Ascending aorta (tissue), 2 donors: ENCODE measurements at regions not wholly inside any gene's neighbourhood (a gene's known extent, or its start where the extent isn't known, plus 50 kb on each side); places are given as distances from the start of the nearest gene placed in this dataset.

Source experiments
- DNase-seq, 2 donors: peaks; one replicate each; pipeline ENCODE4 v3.0.0-alpha.2; 2019; ENCODE audit warnings: low spot score in 2 of 2
- H3K27ac ChIP-seq, 2 donors: fragments of 200-600 bp; sonication (generic); one replicate each; pipeline ENCODE4 v1.5.1; 2016 to 2017; ENCODE audit warnings: mild to moderate bottlenecking in 1 of 2
- H3K27me3 ChIP-seq: fragments of 200-600 bp; sonication (generic); one replicate; pipeline ENCODE4 v1.5.1; 2017
- H3K36me3 ChIP-seq, 2 donors: fragments of 200-600 bp; sonication (generic); one replicate each; pipeline ENCODE4 v1.5.1; 2016
- H3K4me1 ChIP-seq, 2 donors: fragments of 200-600 bp; sonication (generic); one replicate each; pipeline ENCODE4 v1.5.1; 2016 to 2017; ENCODE audit warnings: mild to moderate bottlenecking in 1 of 2
- H3K4me3 ChIP-seq, 2 donors: fragments of 200-600 bp; sonication (generic); one replicate each; pipeline ENCODE4 v1.5.1; 2016 to 2017; ENCODE audit warnings: mild to moderate bottlenecking in 1 of 2
- H3K9me3 ChIP-seq, 2 donors: fragments of 200-600 bp; sonication (generic); one replicate each; pipeline ENCODE4 v1.5.1; 2016
- intact Hi-C: fragments of 100-400 bp; cut with DNase I; formaldehyde crosslinking; loops from one replicate; pipeline ENCODE4 v1.15.1; 2023
- TF ChIP-seq, protein P1 (sequence below), 3 experiments: fragments of 200-600 bp in 2 of 3; fragments of 450-650 bp in 1 of 3; sonication (generic) in 2 of 3; IDR thresholded peaks; one replicate each; pipeline ENCODE4 v1.5.1; 2016 to 2019; ENCODE audit warnings: antibody characterized with exemption in 3 of 3, mild to moderate bottlenecking in 1 of 3, moderate library complexity in 1 of 3

DNA sequence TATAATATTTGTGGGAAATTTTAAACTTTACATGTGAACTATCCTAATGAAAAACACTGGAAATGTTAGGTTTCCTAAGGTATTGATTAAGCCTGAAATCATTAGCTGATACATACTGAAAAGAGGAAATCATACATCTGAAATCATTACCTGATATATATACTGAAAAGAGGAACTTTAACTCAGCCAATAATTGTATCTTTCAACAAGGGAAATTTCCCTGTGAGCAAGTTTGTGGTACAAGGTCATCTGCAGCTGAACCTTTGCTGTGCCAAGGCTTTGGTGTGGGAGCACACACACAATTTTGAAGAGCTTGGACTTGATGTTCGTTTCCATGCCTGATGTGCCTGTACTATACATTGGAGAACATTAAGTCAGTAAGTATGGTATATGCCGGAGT is 131.9 kb upstream of the USP9X start:
- Histone ChIP-seq H3K9me3 (no peaks in the 10 kb centered on the region), H3K4me1 (peaks cover 0 to 3% of the 10 kb centered on the region in 2 donors), H3K27ac (no peak overlapping the region), H3K36me3 (no peaks in the 10 kb centered on the region), H3K4me3 (no peak overlapping the region), H3K27me3 (no peaks in the 10 kb centered on the region)
- TF ChIP-seq, protein P1, sequence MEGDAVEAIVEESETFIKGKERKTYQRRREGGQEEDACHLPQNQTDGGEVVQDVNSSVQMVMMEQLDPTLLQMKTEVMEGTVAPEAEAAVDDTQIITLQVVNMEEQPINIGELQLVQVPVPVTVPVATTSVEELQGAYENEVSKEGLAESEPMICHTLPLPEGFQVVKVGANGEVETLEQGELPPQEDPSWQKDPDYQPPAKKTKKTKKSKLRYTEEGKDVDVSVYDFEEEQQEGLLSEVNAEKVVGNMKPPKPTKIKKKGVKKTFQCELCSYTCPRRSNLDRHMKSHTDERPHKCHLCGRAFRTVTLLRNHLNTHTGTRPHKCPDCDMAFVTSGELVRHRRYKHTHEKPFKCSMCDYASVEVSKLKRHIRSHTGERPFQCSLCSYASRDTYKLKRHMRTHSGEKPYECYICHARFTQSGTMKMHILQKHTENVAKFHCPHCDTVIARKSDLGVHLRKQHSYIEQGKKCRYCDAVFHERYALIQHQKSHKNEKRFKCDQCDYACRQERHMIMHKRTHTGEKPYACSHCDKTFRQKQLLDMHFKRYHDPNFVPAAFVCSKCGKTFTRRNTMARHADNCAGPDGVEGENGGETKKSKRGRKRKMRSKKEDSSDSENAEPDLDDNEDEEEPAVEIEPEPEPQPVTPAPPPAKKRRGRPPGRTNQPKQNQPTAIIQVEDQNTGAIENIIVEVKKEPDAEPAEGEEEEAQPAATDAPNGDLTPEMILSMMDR (IDR thresholded peaks at IDR 0.05): no peak
- no peak for DNase-seq
- intact Hi-C loops: no loop called here

DNA sequence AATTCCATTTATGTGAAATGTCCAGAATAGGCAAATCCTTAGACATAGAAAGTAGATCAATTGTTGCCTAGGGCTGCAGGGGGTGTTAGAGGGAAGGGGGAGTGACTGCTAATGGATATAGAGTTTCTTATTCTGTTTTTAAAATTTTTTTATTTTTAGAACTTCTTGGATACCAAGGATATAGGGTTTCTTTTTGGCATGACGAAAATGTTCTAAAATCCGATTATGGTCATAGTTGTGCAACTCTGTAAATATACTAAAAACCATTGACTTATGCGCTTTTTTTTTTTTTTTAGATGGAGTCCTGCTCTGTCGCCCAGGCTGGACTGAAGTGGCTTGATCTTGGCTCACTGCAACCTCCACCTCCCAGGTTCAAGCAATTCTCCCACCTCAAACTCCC is 125.2 kb upstream of the USP9X start:
- TF ChIP-seq, protein P1 (IDR thresholded peaks at IDR 0.05): no peak
- Histone ChIP-seq H3K9me3 (peaks cover 0 to 6% of the 10 kb centered on the region in 2 donors), H3K27me3 (no peaks in the 10 kb centered on the region), H3K4me1 (no peaks in the 10 kb centered on the region), H3K4me3 (no peak overlapping the region), H3K36me3 (no peaks in the 10 kb centered on the region), H3K27ac (no peak overlapping the region)
- no peak for DNase-seq
- intact Hi-C loops: no loop called here

DNA sequence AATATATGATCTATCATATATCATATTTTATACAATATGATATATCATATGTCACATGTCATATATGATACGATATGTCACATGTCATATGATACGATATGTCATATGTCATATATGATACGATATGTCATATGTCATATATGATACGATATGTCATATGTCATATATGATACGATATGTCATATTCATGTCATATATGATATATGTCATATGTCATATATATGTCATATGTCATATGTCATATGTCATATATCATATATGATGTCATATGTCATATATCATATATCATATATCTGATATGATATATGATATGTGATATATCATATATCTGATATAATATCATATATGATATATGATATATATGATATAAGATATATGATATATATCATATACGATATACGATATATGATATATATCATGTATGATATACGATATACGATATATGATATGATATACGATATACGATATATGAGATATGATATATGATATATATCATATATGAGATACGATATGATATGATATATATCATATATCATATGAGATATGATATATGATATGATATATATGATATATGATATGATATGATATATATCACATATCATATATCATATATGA is 122.3 kb upstream of the USP9X start:
- no peak overlapping the region for H3K4me3 ChIP-seq
- no peaks in the 10 kb centered on the region for H3K4me1 ChIP-seq
- H3K27me3 ChIP-seq: no peaks in the 10 kb centered on the region
- peaks cover 0 to 6% of the 10 kb centered on the region in 2 donors for H3K9me3 ChIP-seq
- no peaks in the 10 kb centered on the region for H3K36me3 ChIP-seq
- DNase-seq: no peak
- intact Hi-C loops: no loop called here
- TF ChIP-seq, protein P1 (IDR thresholded peaks at IDR 0.05): no peak
- H3K27ac ChIP-seq: no peak overlapping the region

DNA sequence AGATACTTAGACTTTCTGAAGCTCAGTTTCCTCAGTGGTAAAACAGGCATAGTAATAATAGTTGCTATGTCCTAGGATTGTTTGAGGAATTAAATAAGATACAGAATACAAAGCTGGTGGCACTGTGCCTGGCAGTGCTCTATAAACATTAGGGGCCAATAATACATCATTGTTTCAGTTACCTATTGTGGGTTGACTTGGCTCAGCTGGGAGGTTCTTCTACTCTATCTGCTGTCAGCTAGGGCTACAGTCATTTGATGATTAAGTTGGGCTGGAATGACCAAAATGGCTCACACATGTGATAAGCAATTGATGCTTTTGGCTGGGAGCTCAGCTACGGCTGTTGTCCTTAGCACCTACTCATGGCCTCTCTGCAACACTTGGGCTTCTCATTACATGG is 121.2 kb upstream of the USP9X start:
- TF ChIP-seq, protein P1 (IDR thresholded peaks at IDR 0.05): no peak
- intact Hi-C loops: no loop called here
- H3K36me3 ChIP-seq: no peaks in the 10 kb centered on the region
- no peaks in the 10 kb centered on the region for H3K27me3 ChIP-seq
- no peak for DNase-seq
- no peak overlapping the region for H3K4me3 ChIP-seq
- no peaks in the 10 kb centered on the region for H3K4me1 ChIP-seq
- peaks cover 0 to 6% of the 10 kb centered on the region in 2 donors for H3K9me3 ChIP-seq
- no peak overlapping the region for H3K27ac ChIP-seq

DNA sequence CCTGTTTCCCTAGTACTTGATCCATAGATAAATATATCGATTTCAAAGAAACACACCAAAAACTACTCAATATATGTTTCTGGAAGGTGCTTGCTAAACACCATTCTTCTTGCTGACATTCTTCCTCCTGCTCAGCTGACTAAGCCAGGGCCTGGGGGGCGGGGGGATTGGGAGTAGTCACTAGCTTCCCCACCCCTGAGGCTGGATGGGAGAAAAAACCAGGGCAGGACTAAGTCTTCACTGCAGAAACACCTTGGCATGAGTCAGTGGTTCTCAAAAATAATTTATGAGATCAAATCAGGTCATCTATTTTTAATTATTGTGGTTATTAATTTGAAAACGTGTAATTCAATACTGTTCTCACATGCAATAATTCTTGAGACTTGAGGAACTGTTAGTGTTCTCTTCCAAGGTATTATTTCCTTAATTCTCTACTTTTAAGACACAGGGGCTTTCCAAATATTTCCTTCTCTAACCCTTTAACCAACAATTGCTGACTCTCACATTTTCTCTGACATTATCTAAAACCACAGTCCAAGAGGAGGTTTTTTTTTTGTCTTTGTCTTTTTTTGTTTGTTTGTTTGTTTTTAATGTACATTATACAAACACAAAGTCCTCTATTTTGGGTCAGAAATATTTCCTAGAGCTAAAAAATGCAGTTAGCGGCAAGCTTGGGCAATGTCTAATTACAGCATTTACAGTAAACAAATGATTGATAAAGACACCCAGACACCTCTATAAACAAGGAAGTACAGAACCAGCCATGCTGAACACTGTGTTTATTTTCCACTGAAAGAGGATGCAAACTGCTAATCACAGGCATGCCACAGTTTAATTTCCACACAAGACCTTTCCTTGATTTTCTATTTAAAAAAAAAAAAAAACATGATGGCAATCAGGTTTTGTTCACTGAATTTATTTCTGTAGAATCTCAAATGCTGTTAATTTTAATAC is 120.3 kb upstream of the USP9X start:
- H3K4me1 ChIP-seq: no peaks in the 10 kb centered on the region
- H3K9me3 ChIP-seq: peaks cover 0 to 6% of the 10 kb centered on the region in 2 donors
- no peak overlapping the region for H3K4me3 ChIP-seq
- intact Hi-C loops: no loop called here
- H3K27me3 ChIP-seq: no peaks in the 10 kb centered on the region
- no peak overlapping the region for H3K27ac ChIP-seq
- TF ChIP-seq, protein P1 (IDR thresholded peaks at IDR 0.05): no peak
- no peak for DNase-seq
- no peaks in the 10 kb centered on the region for H3K36me3 ChIP-seq
